AG04450 (cell line): ENCODE measurements at regions not wholly inside any gene's neighbourhood (a gene's known extent, or its start where the extent isn't known, plus 50 kb on each side); places are given as distances from the start of the nearest gene placed in this dataset.

Experiments used
- CTCF ChIA-PET: fragments of 300-600, 350-600 bp; formaldehyde crosslinking; extraction: SDS; loops from one replicate; lab custom pipeline; 2022; ENCODE audit warnings: antibody characterized with exemption, inconsistent platforms; lab: Charles Lee
- POLR2A ChIA-PET: fragments of 350-600 bp; formaldehyde crosslinking; extraction: SDS; loops from one replicate; lab custom pipeline; 2021; ENCODE audit warnings: antibody characterized with exemption, inconsistent platforms; lab: Yijun Ruan, JAX
- DNase-seq: peaks from one replicate; pipeline ENCODE4 v3.0.0-alpha.2; 2011; ENCODE audit warnings: low read depth, low spot score
- H3K27ac ChIP-seq: one replicate; pipeline ENCODE4 v1.5.1; 2012; ENCODE audit warnings: low read depth, low read length, control low read depth
- H3K27me3 ChIP-seq: one replicate; pipeline ENCODE4 v1.6.0; 2012; ENCODE audit warnings: low read length; ENCODE audit not compliant: control insufficient read depth, insufficient read depth
- H3K4me3 ChIP-seq: 2 replicates; pipeline ENCODE4 v1.5.1; 2011; ENCODE audit warnings: mild to moderate bottlenecking, low read depth, low read length, control low read depth
- H3K9me3 ChIP-seq: 2 replicates; pipeline ENCODE4 v1.5.1; 2012; ENCODE audit warnings: low read length; ENCODE audit not compliant: control insufficient read depth, insufficient read depth
- TF ChIP-seq, protein P1 (sequence below): IDR thresholded peaks from 2 replicates; pipeline ENCODE4 v1.5.1; 2011; ENCODE audit warnings: low read depth, low read length, control low read depth, inconsistent platforms

DNA sequence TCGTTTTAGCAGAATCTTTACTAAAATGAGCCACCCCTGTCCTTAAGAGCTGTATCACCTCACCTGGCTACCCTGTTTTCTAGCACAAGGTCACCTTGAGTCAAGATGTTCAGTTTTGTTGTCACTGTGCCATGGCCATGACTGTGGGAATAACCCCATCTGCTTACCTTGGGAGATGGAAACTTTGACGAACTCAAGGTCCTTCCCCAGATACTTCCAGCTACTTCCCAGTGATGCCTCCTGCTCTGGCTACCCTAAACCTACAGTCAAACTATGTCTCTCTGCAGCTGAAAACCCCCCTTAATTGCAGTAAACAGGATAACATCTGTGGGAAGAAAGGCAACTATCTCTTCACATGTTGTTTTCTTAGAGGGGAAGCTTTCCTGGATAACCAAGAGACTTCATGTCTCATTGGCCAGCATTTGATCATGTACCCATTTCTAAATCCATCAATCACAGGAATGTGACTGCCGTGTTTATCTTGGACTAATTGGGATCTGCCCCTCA, 89.5 kb upstream of the C1orf21 start:
- DNase-seq = no peak
- Histone ChIP-seq H3K9me3 (no peaks in the 10 kb centered on the region), H3K27me3 (no peaks in the 10 kb centered on the region), H3K27ac (no peak overlapping the region), H3K4me3 (no peak overlapping the region)
- ChIA-PET POLR2A (no interaction called here), CTCF (interaction anchor here (1.5 kb wide), 1 partner anchor 367 kb away, joined by 5 read pairs; no protein-coding TSS in a partner anchor)
- TF ChIP-seq, protein P1, sequence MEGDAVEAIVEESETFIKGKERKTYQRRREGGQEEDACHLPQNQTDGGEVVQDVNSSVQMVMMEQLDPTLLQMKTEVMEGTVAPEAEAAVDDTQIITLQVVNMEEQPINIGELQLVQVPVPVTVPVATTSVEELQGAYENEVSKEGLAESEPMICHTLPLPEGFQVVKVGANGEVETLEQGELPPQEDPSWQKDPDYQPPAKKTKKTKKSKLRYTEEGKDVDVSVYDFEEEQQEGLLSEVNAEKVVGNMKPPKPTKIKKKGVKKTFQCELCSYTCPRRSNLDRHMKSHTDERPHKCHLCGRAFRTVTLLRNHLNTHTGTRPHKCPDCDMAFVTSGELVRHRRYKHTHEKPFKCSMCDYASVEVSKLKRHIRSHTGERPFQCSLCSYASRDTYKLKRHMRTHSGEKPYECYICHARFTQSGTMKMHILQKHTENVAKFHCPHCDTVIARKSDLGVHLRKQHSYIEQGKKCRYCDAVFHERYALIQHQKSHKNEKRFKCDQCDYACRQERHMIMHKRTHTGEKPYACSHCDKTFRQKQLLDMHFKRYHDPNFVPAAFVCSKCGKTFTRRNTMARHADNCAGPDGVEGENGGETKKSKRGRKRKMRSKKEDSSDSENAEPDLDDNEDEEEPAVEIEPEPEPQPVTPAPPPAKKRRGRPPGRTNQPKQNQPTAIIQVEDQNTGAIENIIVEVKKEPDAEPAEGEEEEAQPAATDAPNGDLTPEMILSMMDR = no peak

DNA sequence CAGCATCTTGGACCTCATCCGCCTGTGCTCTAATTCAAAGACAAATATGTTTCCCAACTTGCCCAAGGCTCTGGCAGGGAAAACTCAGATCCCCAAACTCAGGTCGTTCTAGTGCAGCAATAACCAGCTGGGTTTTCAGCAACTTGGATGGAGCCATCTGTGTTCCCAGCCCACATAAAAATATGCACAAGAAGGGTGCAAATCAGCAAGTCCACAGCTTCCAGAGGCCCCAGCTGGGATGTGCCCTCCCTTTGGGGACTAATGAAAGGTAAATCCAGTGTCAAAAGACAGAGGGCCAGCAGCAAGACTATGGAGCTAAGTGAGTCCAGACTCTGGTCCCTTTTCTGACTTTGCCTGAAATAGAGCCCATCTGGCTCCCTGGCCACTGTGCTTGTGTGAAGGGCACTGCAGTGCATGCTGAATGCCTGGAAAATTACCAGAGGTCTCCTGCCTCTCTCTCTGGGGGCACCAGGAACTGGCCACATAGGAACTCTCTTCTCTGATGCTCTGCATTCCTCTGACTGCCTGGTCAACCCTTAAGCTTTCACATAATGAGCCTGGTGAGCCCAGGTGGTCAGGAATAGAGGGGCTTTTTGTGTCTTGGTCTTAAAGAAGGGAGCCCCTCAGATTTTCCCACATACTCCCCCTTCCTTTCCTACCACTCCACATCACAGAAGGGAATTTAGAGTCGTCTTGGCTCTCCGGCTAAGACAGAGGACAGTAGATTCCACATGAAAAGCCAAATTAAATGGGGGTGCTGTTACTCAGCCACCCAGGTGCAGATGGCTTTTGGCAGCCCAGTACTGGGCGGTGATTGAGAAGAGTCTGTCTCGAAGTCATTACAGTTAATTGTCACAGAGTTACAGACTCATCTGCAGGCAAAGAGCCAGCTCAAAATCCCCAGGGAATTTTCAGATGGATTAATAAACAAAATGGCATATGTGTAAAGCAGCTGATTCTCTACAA, 88.1 kb upstream of the C1orf21 start:
- ChIA-PET CTCF (no interaction called here), POLR2A (no interaction called here)
- H3K27ac ChIP-seq = peak overlapping the region; percentile 62
- H3K9me3 ChIP-seq = no peaks in the 10 kb centered on the region
- H3K27me3 ChIP-seq = no peaks in the 10 kb centered on the region
- no peak overlapping the region for H3K4me3 ChIP-seq
- TF ChIP-seq, protein P1 = no peak
- DNase-seq = no peak

- ChIA-PET CTCF (interaction anchor here (1.0 kb wide), 1 partner anchor 365 kb away, joined by 5 read pairs; no protein-coding TSS in a partner anchor), POLR2A (no interaction called here)
- peak; percentile 76 for DNase-seq
- Histone ChIP-seq H3K9me3 (no peaks in the 10 kb centered on the region), H3K27ac (peak overlapping the region; percentile 62), H3K27me3 (no peaks in the 10 kb centered on the region), H3K4me3 (no peak overlapping the region)
- TF ChIP-seq, protein P1 = no peak
Observed at GRCh38 chr1:184299406-184299790, 87.4 kb upstream of the C1orf21 start.

DNA sequence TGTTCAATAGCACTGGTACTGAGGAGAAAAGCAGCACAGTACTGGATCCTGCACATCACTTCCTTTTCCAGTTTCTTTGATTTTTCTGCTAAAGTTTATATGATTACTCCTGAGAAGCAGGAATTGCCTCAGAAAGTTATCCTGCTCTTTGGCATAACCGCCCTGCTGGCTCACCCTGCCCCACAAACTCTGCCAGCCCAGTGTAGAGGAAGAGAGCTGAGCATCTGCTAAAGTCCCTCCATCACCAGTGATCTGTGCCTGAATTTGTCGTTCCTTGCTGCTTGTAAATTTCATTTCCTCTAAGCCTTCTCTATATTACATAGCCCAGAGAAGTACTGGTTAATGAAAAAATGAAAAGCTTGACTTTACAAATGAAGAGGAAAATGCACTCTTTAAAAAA, 87.0 kb upstream of the C1orf21 start:
- CTCF ChIA-PET = interaction anchor here (1.0 kb wide), 1 partner anchor 364 kb away, joined by 5 read pairs; no protein-coding TSS in a partner anchor
- H3K27me3 ChIP-seq = no peaks in the 10 kb centered on the region
- POLR2A ChIA-PET = no interaction called here
- H3K9me3 ChIP-seq = no peaks in the 10 kb centered on the region
- DNase-seq = no peak
- no peak overlapping the region for H3K4me3 ChIP-seq
- peak overlapping the region; percentile 55 for H3K27ac ChIP-seq
- TF ChIP-seq, protein P1 = no peak

DNA sequence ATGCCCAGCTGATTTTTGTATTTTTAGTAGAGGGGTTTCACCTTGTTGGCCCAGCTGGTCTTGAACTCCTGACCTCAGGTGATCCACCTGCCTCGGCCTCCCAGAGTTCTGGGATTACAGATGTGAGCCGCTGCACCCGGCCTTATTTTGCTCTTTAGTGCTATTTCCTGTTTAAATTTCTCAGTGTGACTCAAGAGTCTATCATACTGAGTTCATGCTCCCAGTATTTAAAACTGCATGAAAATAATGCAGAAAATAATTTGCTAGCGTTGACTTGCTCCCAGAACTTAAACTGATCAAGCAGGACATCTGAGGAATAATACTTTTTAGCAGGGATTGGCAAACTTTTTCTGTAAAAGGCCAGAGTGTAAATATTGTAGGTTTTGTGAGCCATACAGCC, 86.4 kb upstream of the C1orf21 start:
- peak; percentile 21 for DNase-seq
- POLR2A ChIA-PET = no interaction called here
- H3K4me3 ChIP-seq = no peak overlapping the region
- H3K27ac ChIP-seq = no peak overlapping the region
- TF ChIP-seq, protein P1 = no peak
- no peaks in the 10 kb centered on the region for H3K9me3 ChIP-seq
- no peaks in the 10 kb centered on the region for H3K27me3 ChIP-seq
- CTCF ChIA-PET = interaction anchor here (1.0 kb wide), 1 partner anchor 364 kb away, joined by 5 read pairs; no protein-coding TSS in a partner anchor
